GM19455 (cell line): ENCODE measurements at regions not wholly inside any gene's neighbourhood (a gene's known extent, or its start where the extent isn't known, plus 50 kb on each side); places are given as distances from the start of the nearest gene placed in this dataset.

ENCODE experiments used
- ATAC-seq: cut with Tn5 transposase; IDR thresholded peaks from one replicate; pipeline ENCODE4 v1.9.1; 2021; ENCODE audit not compliant: unreplicated experiment

- no peak for ATAC-seq
Observed at GRCh38 chr20:12638633-12639312, 370.0 kb upstream of the SPTLC3 start.

DNA sequence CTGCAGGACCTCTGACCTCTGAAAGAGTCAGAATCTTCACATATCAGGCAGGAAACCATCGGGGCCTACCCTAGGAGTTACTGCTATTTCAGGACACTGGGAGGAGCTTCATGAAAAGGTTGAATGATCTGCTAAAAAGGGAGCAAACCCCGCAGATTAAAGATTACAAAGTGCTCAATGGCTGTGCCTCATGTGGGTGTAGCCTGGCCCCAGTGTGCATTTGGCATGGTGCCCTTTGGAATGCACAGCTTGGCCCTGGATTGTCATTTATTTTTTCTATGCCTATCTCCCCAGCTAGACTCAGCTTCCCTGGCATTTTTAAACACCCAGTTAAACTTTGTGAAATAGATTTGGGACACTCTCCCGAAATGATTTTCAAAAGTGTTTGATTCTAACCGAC lies 368.5 kb upstream of the SPTLC3 start:
- no peak for ATAC-seq

DNA sequence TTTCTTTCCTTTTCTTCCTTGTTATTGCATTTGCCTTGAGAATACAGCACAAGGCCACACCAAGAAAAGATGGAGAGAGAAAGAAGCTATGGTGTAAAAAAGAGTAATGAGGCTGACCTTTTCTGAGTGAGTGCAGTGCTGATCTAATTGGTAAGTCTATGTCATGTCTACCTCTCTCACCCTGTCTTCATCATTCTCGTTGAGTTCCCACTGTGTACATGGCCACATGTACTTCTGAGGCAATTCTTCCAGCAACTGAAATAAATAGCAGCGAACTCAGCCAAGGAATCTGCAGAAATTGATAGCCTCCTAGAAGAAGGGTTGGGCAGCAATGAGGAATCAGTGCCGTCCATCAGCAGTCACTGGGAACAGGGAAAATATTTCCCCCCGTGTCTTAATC lies 367.2 kb upstream of the SPTLC3 start:
- no peak for ATAC-seq

GRCh38 chr20:12644461-12644860 lies 364.3 kb upstream of the SPTLC3 start:
- ATAC-seq, result no peak

DNA sequence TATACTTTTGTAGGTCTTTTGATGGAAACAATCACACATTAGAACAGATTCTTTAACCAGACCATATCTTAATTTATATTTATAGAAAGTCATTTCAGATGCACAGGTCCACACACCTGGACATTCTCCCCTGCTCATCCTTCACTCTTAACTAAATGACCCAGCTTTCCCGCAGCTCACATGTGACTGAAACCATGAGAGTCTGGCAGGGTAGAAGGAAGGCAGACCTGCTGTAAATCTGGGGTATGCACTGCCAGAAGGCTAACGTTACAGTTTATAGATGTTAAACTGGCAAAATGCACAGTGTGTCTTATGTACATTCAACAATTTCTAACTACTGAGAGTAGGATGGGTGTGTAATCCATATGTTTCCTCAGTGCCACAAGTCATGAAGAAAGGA lies 359.5 kb upstream of the SPTLC3 start:
- no peak for ATAC-seq

- ATAC-seq, result no peak
Observed at GRCh38 chr20:12653642-12654041, 355.1 kb upstream of the SPTLC3 start.

DNA sequence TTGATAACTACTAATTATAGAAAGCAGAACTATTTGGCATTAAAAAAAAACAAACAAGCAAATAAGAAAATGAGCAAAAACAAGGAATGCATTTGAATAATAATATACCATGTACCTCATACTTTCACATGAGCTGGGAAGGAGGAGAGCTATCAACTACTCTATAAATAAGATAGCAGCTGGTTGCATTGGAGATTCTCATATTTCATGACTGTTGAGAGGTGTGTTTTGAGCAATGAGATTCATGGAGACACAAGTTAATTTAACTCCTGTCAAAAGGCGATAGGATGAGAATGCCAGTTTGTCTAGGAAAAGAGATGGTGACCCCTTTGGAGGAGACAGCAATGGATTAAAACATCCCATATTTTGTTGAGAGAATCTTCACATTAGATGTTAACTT lies 348.8 kb upstream of the SPTLC3 start:
- no peak for ATAC-seq

DNA sequence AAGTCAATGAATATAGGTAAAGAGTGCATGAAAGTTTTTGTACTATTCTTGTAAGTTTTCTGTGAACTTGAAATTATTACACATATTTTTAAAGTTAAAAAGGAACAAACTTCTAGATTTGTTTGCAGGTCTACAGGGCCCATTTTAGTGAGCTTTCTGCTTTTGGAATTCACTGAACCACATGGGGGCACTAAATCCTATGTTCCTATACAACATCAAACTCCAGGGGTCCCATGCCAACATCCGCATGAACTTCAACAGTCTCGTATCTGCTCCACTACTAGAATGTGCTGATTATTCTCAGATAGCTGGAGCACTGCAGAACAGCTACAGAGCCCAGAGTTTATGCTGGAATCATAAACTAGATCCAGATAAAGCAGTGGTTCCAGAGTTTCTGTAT lies 347.9 kb upstream of the SPTLC3 start:
- ATAC-seq, result no peak

- no peak for ATAC-seq
Observed at GRCh38 chr20:12670301-12670700, 338.5 kb upstream of the SPTLC3 start.

DNA sequence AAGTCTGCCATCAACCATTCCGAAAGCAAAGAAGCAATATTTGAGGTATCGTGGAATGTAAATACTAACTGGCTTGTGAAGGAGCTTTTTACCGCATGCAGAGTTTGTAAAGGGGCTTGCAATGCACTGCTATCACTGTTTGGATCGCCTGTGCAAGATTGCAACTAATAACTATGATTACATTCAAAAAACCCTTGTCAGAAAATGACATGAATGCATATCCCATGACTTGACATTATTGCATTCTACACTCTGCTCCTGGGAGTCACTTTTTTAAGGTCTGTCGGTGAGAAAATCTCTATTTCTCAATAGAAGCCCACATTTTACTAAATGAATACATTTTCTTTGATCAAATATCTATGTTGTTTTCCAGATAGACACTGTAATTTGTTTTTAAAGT lies 335.4 kb upstream of the SPTLC3 start:
- no peak for ATAC-seq

- no peak for ATAC-seq
Observed at GRCh38 chr20:12677925-12678324, 330.8 kb upstream of the SPTLC3 start.

GRCh38 chr20:12679447-12679846 lies 329.3 kb upstream of the SPTLC3 start:
- ATAC-seq, result no peak

- no peak for ATAC-seq
Observed at GRCh38 chr20:12682613-12683012, 326.2 kb upstream of the SPTLC3 start.

GRCh38 chr20:12687476-12687875 lies 321.3 kb upstream of the SPTLC3 start:
- no peak for ATAC-seq

DNA sequence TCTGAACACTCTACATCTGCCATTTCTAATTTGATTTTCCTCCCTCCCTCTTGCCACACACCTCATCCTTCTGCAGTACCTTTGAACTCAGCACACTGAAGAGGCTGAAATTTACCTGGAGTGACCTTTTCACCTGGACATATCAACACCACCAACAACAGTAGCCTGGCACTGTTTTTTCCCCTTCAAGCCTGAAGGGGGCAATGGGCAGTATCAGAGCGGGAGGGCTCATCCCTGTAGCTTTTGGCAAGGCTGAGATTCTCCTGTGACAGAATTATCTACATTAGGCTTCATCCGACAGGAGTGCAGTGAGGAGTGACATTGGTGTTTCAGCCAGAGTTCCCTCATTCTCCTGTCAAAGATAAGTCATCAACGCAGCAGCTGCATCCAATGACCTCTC lies 312.8 kb upstream of the SPTLC3 start:
- ATAC-seq, result no peak

DNA sequence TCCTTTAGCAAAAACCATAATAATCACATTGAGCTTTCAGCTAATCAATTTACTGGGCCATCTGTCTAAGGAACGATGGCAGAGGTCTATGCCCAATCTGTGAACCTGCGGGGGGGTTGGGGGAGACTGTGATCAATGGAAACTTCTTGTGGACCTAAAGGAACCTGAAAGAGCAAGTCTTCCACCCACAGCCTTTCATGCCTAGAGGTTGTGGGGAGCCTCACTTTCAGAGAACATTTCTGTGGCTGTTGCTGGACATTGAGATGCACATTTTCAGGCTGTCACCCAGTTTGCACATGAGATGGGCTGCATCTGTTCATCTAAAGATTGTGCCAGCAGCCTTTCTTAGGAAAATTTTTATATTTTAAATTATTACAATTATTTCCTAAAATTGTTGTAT lies 310.0 kb upstream of the SPTLC3 start:
- ATAC-seq, result no peak

GRCh38 chr20:12699374-12700228 lies 309.2 kb upstream of the SPTLC3 start:
- ATAC-seq, result no peak

- ATAC-seq, result no peak
Observed at GRCh38 chr20:12700701-12701100, 308.1 kb upstream of the SPTLC3 start.

DNA sequence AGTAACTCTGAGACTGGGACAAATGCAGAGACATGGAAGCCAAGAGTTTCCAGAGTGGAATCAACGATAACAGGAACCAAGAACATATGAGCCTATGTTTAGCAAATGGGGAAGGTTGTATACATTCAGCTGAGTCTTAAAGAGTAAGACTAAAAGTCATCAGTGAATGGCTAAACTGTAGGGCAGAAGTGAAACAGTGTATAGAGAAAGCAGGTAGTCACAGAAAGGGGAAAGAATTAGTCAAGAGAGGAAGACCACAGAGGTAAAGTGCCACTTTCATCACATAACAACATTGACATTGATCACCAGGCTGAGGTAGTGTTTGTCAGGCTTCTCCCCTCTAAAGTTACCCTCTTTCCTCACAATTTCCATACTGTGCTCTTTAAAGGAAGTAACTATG lies 306.5 kb upstream of the SPTLC3 start:
- ATAC-seq, result no peak

- no peak for ATAC-seq
Observed at GRCh38 chr20:12715371-12715770, 293.4 kb upstream of the SPTLC3 start.

DNA sequence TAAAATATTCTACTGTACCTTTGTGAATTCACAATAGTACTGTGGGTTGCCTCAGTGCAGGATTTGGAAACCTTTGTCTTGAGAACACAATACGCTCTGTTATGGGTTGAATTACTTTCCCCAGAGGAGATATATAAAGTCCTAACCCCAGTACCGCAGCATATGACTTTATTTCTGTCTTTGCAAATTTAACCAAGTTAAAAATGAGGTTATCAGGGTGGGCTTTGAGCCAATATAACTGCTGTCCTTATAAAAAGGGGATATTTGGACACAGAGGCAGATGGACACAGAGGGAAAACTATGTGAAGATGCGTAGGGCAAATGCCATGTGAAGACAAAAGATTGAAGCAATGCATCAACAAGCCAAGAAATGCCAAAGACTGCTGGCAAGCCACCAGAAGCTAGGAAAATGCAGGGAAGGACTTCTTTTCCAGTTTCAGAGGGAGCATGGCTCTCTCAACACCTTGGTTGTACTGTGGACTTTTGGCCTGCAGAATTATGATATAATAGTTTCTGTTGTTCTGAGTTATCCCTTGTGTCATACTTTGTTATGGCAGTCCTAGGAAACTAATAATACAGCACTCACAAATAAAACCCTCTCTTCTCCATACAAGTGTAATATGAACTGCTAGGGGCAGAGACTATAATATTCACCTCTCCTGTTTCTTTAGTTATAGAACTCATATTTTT lies 292.6 kb upstream of the SPTLC3 start:
- no peak for ATAC-seq

GRCh38 chr20:12717061-12717460 lies 291.7 kb upstream of the SPTLC3 start:
- ATAC-seq, result no peak
